ENCODE measurements at regions not wholly inside any gene's neighbourhood (a gene's known extent, or its start where the extent isn't known, plus 50 kb on each side); places are given as distances from the start of the nearest gene placed in this dataset.

DNA sequence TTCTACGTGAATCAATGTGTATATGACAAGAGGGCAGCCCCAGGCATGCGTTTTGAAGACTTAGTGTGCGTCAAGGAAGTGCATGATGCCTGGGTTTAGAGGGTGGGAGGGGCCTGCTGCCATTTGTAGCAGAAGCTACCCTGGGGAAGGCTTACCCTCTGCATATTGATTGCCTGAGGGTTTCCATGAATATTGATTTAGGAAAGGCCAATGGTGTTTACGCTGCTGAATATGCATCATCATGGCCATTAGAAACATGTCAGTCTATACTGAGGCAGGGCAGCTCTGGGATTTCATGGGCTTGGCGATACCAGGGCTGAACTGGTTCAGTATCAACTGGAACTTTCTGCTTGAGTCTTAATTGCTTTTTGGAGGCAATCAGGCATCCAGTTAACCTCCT, 259.3 kb downstream of the DCDC2C start:
- no peak for DNase-seq

DNA sequence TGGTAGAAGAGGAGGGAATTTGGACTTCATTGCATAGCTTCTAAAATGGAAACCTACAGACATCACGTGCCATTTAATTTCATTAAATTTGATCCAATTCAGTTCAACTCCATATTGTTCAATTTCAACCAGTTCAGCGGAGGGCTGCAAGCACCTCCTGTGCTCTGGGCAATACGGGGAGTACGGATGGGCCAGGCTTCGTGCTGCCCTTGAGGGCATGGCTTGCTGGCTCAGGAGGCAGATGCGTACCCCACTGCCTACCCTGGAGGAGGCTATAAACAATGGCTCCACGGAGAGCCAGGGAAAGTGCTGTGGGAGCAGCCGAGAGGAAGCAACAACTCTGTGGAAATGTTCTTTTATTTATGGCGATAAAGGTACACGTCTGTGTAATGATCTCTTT, 261.8 kb downstream of the DCDC2C start:
- DNase-seq: no peak

DNA sequence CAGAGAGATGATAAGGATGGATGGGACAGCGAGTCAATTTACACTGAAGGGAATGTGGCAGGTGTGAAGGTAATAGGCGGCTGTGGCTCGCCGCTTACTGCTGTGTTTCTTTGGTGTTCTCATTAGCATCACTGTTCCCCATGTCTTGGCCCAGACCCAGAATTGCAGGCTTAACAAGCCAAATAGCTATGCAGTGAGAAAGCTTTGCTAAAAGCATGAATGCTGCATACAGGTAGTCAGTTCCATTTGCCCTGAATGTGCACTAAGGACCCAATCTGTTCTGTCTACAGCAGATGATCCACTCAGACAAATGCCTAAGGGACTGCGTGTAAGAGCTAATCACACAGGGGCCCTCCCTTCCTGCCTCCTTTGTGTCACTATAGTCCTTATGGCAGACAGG, 262.6 kb downstream of the DCDC2C start:
- no peak for DNase-seq

DNA sequence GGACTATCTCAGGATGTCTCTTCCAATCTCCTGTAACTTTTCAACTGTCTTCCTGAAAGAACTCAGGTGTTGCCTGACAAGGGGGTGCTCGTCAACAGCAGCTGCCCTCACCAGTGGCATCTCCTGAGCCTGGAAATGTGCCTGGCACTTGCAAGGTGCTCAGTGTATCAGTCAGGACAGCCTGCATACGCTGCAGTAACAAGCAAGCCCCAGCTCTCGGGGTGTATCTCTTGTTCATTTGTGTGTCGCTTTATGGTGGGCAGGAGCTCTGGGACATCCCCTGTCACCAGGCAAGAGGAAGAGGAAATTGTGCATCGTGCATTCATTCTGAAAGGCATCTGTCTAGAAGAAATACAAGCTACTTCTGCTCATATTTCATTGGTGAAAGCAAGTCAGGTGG, 263.1 kb downstream of the DCDC2C start:
- DNase-seq: no peak

DNA sequence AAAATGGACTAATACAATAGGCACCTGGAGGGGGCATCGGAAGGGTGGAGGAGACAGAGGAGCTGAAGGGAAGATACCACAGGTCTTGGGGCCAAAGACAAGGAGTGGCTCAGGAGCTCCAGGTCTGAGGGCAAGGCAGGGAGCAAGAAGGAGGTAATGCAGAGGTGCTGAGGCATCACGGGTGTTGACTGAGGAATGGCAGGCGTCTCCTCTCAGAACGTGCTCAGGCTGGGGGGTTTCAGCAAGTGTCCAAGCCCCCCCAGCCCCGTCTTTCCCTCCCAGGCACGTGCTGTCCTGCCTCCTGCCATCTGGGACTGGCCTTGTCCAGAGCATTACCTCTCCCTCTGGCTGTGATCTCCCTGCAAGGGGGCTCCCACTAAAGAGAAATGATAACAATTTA, 265.4 kb downstream of the DCDC2C start:
- DNase-seq: no peak

DNA sequence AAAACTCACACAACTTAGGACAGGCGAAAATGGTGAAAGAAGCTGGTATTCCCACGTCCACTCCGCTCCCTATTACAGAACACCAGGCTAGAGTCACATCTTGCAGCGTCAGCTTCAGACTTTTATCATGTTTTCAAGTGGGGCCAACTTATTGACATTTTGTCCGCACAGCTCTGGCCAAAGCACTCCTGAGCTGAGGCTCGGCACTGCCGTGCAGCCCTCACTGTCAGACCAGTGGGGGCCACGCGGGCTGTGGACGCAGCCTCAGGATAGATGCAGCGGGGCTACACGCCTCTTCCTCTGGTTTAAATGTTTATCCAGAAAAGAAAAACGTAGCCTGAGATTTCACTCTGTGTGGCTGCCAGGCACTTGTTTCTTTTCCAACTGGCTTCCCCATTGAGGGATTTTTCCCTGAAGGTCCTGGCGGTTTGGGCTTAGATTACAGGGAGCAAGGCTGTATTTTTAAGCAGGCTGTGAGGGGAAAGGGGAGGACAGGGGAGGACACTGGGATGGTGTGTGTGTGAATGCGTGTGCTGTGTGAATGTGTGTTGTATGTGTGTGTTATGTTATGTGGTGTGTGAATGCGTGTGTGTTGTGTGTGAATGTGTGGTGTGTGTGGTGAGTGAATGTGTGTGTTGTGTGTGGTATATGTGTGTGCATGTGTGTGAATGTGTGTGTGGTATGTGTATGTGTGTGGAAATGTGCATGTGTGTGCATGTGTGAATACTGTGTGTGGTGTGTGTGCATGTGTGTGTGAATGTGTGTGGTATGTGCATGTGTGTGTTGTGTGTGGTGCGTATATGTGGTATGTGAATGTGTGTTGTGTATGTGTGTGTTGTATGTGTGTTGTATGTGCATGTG, 267.6 kb downstream of the DCDC2C start:
- DNase-seq: no peak

DNA sequence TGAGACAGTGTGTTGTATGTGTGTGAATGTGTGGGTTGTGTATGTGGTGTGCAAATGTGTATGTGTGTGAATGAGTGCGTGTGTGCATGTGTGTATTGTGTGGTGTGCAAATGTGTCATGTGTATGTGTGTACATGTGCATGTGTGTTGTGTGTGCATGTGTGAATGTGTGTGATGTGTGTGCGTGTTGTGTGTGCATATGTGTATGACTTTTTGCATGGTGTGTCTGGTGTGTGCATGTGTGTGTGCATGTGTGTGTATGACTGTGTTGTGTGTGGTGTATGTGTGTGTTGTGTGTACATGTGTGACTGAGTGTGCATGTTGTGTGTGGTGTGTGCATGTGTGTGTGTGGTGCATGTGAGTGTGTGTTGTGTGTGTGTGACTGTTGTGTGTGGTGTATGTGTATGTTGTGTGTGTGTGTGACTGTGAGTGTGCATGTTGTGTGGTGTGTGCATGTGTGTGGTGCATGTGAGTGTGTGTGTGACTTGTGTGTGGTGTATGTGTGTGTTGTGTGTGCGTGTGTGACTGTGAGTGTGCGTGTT, 268.3 kb downstream of the DCDC2C start:
- DNase-seq: no peak

DNA sequence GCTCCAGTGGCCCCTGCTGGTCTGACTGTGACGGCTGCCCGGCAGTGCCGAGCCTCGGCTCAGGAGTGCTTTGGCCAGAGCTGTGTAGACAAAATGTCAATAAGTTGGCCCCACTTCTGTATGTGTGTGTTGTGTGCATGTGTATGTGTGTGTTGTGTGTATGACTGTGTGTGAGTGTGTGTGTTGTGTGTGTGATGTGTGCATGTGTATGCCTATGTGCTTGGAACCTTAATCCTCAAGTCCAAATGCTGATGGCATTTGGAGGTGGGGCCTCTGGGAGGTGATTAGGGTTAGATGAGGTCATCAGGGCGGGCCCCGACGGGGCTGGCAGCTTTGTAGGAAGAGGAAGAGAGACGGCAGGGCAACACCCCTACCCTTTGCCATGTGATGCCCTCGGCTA, 269.0 kb downstream of the DCDC2C start:
- DNase-seq: no peak

DNA sequence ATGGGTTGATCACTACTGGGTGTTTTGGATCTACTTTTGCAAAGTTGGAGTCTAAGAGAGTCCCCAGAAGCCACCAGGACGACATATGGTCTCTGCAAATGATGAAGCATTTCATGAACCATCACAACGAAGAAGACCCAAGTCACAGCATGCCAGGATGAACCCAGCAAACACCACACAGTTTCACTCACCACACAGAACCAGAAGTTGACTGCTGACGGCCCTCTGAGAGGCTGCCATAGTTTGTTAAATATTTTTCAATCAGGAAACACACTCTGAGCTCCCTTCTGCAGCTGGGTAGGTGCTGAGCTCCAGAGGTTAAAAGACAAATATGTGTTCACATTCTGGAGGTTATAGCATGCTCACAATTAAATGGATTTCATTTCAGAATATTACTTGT, 271.4 kb downstream of the DCDC2C start:
- DNase-seq: no peak

DNA sequence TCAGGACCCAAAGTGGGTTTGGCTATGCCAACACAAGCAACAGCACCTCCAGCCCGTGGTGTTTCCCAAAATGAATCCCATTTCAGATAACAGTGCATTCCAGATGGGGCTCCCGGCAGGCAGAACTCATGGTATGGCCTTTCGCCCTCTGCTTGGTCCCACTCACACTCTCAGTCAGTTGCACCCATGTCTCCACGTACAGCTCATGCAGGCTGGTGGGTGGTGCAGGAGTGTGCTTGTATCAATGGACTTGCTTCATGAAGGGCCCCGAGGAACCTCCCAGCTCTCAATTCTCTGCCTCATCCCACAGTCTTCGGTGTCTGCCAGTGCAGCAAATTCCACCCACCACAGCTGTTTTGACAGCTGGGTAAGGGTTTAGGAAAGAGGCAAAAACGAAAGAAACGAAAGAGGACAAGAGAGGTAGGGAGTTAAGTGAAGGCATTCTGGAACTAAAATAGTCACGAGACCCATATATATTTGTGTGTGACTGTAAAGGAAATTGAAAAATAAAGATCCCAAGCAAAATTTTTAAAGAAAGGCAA, 278.1 kb downstream of the DCDC2C start:
- DNase-seq: no peak

DNA sequence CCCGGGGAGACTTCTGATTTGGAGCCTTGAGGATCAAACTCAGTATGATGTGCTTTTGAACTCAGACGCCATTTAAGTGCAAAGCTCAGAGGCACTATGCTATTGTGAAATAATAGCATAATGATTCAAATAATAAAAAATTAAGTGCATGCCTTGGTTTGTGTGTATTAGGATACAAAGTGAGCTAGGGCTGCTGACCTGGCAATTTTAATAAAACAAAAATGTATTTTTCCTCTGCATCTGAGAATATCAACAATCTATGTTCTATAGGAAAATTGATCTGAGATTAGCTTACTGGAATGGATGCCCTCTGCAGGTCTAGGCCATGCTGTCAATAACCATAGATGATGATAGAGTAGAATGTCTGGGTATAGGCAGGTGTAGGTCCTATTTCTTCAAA, 278.8 kb downstream of the DCDC2C start:
- no peak for DNase-seq

DNA sequence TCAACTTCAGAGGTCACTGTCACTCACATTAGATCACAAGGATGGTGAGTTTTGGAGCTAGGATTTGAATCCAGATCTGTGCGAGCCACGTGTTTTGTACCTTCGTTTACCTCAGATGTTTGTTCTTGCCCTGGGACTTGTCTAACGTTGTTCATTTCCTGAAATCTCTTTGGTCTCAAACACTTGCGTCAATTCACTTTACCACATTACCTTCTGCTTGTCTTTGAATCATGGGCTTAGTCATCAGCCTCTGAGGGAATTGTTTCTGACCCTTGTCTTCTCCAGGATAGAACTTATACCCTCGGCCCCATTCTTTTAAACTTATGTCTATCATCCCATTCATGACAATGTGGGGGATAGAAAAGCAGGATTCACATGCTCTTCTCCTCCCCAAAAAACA, 282.7 kb downstream of the DCDC2C start:
- no peak for DNase-seq

DNA sequence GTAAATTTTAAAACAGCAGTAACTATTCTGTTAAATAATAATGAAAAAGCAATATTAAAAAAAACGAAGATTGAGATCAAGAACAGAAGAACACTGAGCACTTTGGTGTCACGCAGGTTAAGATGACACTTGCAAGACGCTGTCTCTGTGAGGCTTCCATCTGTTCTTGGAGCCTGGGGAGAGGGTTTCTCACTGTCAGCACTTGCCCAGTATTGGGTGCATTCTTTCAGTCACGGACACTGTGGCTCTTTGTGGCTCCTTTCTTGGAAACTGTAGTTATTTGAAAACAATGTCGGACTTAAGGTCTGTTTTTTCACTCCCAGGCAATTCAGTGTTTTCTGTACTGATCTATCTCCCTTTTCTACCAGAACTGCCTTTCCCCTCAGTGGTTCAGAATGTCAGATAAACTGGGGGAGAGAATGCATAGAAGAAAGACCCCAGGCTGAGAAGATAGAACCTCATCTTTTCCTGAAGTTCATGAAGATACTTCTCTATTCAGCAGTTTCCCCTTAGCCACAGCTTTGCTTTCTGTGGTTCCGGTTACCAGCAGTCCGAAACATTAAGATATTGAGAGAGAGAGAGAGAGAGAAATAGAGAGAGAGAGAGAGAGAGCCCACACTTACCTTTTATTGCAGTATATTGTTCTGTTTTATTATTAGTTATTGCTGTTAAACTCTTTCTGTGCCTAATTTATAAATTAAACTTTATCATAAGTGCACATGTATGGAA, 283.3 kb downstream of the DCDC2C start:
- DNase-seq: no peak

DNA sequence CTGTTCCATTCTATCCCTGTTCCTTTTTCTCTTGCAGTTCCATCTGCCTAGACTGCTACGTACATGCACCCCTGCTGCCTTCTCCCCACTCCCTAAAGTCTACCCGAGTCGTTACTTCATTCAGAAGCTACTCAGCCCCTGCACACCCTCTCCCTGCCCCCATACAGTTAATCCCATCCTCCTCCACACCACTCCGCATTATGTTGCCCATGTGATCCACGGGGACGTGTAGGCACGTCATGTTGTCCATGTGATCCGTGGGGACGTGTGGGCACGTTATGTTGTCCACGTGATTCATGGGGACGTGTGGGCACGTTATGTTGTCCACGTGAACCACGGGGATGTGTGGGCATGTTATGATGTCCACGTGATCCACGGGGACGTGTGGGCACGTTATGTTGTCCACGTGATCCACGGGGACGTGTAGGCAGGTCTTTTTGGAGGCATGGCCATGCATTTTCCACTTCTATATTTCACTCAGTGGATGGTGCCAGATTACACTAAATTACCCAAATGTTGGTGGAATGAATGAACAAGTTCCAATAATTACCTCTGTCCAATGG, 299.5 kb downstream of the DCDC2C start:
- no peak for DNase-seq

DNA sequence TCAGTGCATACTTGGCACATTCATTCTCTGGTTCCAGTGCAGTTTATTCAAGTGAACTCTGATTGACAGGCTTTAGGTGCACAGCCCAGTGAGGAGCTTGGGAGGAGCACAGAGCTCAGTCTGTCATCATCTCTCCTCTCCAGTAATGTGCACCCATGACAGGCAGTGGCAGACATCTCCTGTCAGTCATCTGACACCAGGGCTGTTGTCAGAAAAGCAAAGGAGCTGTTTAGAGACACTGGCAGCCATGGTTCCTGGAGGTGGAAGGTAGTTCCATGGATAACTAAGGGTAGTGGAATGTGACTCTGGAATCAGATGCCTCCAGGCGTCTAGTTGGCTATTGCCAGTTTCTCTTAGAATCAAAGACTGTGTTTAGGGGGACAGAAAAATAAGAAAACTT, 308.8 kb downstream of the DCDC2C start:
- no peak for DNase-seq

DNA sequence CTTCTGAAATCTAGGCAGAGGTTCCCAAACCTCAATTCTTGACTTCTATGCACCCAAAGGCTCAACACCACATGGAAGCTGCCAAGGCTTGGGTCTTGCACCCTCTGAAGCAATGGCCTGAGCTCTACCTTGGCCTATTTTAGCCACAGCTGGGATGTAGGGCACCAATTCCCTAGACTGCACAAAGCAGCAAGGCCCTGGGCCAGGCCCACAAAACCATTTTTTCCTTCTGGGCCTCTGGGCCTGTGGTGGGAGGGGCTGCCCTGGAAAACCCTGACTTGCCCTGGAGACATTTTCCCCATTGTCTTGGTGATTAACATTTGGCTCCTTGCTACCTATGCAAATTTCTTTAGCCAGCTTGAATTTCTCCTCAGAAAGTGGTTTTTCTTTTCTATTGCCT, 315.2 kb downstream of the DCDC2C start:
- DNase-seq: no peak

DNA sequence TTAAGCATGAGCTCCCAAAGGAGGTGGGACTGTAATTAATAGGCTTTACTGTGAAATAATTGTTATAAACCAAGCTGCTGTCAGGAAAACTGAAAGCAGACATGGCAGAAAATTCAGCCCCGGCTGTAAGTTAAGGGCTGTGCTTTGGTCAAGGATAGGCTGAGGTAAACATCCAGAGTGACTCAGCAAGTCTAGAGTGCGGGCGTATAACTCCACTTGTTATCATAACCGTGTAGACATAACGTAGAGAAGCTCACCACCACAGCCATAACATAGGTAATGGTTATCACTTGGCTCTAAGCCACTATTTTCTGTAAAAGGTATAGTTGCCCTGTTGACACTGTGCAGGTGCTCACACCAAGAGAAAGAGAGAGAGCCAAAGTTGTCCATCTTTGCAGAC, 316.8 kb downstream of the DCDC2C start:
- DNase-seq: no peak

DNA sequence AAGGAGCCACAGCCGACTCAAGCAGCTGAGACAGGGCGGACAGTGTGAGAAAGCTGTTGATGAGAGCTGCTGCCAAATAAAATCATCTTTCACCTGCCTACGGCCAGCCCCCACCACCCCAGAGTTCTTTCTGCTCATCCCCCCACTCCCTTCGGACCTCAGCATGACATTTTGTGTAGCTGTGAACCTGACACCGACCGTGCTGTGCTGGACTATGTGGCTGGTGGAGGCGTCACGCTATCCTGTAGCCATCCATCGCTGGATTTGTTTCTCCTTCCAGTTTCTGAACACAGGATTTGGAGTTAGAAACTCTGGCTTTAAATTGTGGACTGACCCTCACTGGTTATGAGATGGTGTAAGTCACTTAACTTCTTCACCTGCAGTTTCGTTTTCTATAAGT, 317.3 kb downstream of the DCDC2C start:
- DNase-seq: no peak

DNA sequence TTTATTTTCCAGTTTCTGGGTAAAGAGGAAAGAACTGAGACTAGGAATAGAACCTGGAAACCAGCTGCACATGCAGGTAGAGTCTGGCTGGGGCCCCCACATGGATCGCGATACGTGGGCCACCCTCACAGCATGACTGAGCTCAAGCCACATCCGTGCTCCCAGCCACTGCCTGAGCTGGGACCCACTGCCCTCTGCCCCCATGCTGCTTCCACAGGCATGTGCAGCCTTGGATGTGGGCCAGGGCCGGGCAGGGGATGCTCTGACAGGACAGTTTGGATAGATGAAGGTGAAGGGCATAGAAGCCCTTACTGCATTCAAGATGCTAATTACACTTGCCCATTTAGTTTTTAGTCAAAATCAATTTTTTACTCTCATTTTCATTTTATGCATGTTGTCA, 321.2 kb downstream of the DCDC2C start:
- no peak for DNase-seq

DNA sequence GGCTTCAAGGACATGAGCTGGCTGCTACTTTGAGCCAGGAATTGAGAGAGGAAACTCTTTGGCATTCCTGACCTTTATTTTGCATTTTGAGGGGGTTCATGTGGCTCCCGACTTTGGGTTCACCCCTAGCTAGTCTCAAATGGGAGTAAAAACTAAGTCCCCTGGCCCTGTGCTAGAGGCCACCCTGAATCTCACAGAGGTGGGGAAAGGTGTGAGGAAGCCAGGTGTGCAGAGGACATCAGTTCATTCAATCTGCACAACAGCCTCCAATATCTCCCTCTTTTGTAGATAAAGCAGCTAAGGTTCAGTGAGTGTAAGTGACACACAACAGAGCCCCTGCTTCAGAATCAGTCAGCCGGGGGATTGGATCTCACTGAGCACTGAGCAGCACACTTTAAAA, 325.7 kb downstream of the DCDC2C start:
- no peak for DNase-seq

DNA sequence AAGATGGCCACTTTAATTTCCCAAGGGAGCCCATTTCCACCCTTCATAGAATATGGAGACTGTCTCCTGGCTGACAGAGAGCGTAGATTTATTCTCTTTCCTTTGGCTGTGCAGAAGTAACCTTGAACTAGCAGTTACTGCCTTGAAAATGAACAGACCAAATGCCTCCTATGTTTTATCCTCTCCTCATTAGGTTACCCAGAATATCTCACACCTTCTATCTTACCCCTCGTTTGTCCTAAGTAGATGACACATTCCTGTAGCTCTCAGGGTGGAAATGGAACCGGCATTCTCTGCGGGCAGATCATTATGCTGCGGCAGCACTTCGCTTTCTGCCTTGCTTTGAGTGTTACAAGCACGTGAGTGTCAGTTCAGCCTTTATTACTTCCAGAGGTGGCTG, 336.5 kb downstream of the DCDC2C start:
- DNase-seq: no peak

DNA sequence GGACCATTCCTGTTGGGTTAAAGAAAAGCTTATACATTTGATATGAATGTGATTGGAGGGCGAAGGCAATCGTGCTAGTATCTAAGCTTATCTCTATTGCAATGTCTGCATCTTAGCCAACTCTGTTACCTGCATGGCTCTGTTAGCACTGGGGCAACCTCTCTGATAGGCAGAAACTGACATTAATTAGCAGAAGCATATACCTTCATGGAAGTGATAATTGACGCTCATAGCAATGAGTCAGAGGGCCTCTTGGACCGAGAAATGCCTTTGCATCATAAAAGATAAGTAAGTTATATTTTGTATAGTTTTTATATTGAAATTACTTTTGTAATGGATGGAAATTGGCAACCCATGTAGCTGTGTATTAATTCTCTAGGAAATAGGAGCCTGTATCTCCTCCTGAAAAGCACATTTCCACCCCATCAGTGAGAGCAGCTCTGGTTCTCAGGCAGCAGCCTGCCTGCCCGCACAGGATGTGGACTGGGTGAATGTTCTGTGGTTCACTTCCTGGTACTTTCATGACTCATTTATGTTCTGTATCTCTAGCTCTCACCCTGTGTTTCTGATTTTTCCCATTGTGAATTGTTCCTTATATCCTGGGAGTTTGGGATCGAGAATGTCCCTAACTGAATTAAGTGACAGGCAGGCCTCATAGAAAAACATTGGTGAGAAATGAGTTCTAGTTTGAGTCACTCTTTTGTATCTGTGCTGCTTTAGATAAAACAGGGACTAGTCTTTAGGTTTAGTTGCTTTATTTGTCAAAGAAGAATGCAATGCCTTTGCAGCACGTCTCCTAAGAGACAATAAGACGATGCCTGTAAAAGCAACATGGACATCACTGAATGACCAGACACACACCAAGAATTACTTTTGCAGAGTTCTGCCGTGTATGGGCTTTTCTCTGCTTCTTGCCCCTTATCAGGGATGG, 344.9 kb downstream of the DCDC2C start:
- DNase-seq: no peak

DNA sequence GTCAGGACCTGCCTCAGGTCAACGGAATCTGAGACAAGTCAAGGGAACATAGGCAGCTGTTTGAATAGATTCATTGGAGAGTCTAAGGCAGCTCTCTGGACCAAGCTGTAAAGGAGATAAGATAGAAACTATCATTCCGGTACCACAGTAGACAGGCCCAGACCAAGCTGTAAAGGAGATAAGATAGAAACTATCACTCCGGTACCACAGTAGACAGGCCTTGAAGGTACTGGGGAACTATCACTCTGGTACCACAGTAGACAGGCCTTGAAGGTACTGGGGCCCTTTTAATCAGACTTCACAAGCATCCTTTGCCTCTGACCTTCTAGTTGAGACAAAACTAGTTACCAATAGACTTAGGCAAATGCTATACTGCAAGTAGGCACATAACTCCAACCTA, 346.1 kb downstream of the DCDC2C start:
- DNase-seq: no peak

Measured in NCI-H526 (cell line).